ENCODE measurements at regions not wholly inside any gene's neighbourhood (a gene's known extent, or its start where the extent isn't known, plus 50 kb on each side); places are given as distances from the start of the nearest gene placed in this dataset.

GRCh38 chr10:30793093-30793492, 163.5 kb upstream of the LYZL2 start:
- Histone ChIP-seq H3K4me3 (no peak overlapping the region), H3K36me3 (no peaks in the 10 kb centered on the region), H3K27ac (no peak overlapping the region), H3K9me3 (no peaks in the 10 kb centered on the region), H3K4me1 (no peaks in the 10 kb centered on the region), H3K27me3 (no peaks in the 10 kb centered on the region)
- TF ChIP-seq EP300 (IDR thresholded peaks at IDR 0.05) (no peak), POLR2AphosphoS5 (IDR thresholded peaks at IDR 0.05) (no peak), POLR2A (IDR thresholded peaks at IDR 0.05) (no peak)
- TF ChIP-seq, protein P1, sequence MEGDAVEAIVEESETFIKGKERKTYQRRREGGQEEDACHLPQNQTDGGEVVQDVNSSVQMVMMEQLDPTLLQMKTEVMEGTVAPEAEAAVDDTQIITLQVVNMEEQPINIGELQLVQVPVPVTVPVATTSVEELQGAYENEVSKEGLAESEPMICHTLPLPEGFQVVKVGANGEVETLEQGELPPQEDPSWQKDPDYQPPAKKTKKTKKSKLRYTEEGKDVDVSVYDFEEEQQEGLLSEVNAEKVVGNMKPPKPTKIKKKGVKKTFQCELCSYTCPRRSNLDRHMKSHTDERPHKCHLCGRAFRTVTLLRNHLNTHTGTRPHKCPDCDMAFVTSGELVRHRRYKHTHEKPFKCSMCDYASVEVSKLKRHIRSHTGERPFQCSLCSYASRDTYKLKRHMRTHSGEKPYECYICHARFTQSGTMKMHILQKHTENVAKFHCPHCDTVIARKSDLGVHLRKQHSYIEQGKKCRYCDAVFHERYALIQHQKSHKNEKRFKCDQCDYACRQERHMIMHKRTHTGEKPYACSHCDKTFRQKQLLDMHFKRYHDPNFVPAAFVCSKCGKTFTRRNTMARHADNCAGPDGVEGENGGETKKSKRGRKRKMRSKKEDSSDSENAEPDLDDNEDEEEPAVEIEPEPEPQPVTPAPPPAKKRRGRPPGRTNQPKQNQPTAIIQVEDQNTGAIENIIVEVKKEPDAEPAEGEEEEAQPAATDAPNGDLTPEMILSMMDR (IDR thresholded peaks at IDR 0.05): no peak
- WGBS, 2 donors: 91 to 93% methylated on average over 3 of the region's 3 CpGs
- no peak for DNase-seq
- intact Hi-C loops (cut with DNase I): no loop called here

DNA sequence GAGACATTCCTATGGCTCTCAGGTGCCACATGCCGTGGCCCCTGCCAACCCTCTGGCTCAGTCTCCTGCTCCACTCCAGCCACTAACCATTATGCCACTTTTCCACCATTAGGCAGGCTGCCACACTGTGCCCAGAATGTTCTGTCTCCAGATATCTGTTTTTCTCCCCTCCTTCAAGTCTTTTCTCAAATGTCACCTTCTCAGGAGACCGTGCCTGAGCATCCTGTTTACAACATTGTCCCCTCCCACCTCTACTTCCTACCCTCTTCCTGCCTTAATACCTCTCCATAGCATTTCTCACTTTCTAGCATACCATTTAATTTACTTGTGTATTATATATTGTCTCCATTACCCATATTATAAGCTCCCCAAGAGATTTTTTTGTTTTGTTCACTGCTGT, 162.5 kb upstream of the LYZL2 start:
- no peak overlapping the region for H3K4me3 ChIP-seq
- no peaks in the 10 kb centered on the region for H3K4me1 ChIP-seq
- no peaks in the 10 kb centered on the region for H3K27me3 ChIP-seq
- TF ChIP-seq POLR2A (IDR thresholded peaks at IDR 0.05) (no peak), POLR2AphosphoS5 (IDR thresholded peaks at IDR 0.05) (no peak), EP300 (IDR thresholded peaks at IDR 0.05) (no peak)
- TF ChIP-seq, protein P1 (IDR thresholded peaks at IDR 0.05): no peak
- DNase-seq: peak; percentile 13
- no peaks in the 10 kb centered on the region for H3K36me3 ChIP-seq
- no peak overlapping the region for H3K27ac ChIP-seq
- intact Hi-C loops (cut with DNase I): no loop called here
- WGBS, 2 donors: 63 to 75% methylated on average over 2 of the region's 2 CpGs
- H3K9me3 ChIP-seq: no peaks in the 10 kb centered on the region

DNA sequence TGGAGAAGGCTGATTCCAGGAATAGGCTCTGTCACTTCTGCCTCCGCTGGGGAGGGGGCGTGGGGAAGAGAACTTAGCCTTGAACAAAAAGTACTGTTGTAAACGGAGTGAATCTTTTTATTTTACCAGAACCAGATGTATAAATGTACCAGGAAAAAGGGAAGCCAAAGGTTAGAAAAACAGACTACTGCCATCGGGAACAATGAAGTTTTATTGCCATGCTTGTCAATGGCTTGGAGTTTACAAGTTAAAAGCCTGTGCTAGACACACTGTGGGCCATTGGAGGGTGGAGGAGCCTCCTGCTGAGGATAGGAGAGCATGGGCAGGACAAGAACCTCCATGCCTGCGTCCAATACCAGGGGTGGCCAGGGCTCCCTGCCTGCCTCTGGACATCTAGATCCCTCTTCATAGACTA, 161.7 kb upstream of the LYZL2 start:
- DNase-seq: peak; percentile 62
- H3K9me3 ChIP-seq: no peaks in the 10 kb centered on the region
- no peak overlapping the region for H3K4me3 ChIP-seq
- H3K27ac ChIP-seq: no peak overlapping the region
- H3K4me1 ChIP-seq: peaks cover 0 to 3% (median under 1%) of the 10 kb centered on the region in 4 donors
- WGBS, 2 donors: 18 to 63% methylated on average over 5 of the region's 5 CpGs
- intact Hi-C loops (cut with DNase I): no loop called here
- TF ChIP-seq, protein P1 (IDR thresholded peaks at IDR 0.05): no peak
- no peaks in the 10 kb centered on the region for H3K36me3 ChIP-seq
- no peaks in the 10 kb centered on the region for H3K27me3 ChIP-seq

DNA sequence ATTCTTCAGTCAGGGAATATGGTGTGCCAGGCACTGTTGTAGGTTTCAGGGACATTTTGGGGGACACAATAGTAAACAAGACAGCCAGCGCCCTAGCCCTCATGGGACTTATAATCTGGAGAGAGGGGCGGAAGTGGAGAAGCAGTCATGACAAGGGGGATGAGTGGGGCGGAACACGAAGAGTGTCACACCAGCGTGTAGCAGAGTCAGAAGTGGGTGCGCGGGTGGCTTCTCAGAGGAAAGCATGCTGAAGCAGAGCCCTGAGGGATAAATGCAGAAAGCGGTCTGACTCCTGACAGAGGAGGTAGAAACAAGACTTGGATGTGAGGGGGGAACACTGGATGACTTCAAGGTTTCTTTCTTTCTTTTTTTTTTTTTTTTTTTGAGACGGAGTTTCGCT, 160.3 kb upstream of the LYZL2 start:
- no peak for TF ChIP-seq POLR2AphosphoS5 (IDR thresholded peaks at IDR 0.05)
- no peak for TF ChIP-seq EP300 (IDR thresholded peaks at IDR 0.05)
- TF ChIP-seq, protein P1 (IDR thresholded peaks at IDR 0.05): no peak
- no peak for TF ChIP-seq POLR2A (IDR thresholded peaks at IDR 0.05)
- Histone ChIP-seq H3K27me3 (no peaks in the 10 kb centered on the region), H3K27ac (no peak overlapping the region), H3K9me3 (no peaks in the 10 kb centered on the region), H3K4me1 (peaks cover 0 to 15% (median 11%) of the 10 kb centered on the region in 4 donors), H3K36me3 (no peaks in the 10 kb centered on the region), H3K4me3 (no peak overlapping the region)
- 91 to 99% methylated on average over 10 of the region's 10 CpGs for WGBS, 2 donors
- intact Hi-C loops (cut with DNase I): loop anchor here (5.0 kb wide), 1 partner anchor 702 kb away; no protein-coding TSS in a partner anchor
- peak; percentile 61 for DNase-seq

GRCh38 chr10:30788307-30788706, 158.8 kb upstream of the LYZL2 start:
- peak; percentile 48 for DNase-seq
- WGBS, 2 donors: 51 to 79% methylated on average over 3 of the region's 3 CpGs
- Histone ChIP-seq H3K4me1 (peaks cover 0 to 29% (median 23%) of the 10 kb centered on the region in 4 donors), H3K4me3 (no peak overlapping the region), H3K36me3 (no peaks in the 10 kb centered on the region), H3K27ac (no peak overlapping the region), H3K9me3 (no peaks in the 10 kb centered on the region), H3K27me3 (no peaks in the 10 kb centered on the region)
- intact Hi-C loops (cut with DNase I): loop anchor here (5.0 kb wide), 1 partner anchor 704 kb away; no protein-coding TSS in a partner anchor
- TF ChIP-seq POLR2A (IDR thresholded peaks at IDR 0.05) (no peak), POLR2AphosphoS5 (IDR thresholded peaks at IDR 0.05) (no peak), EP300 (IDR thresholded peaks at IDR 0.05) (no peak)
- TF ChIP-seq, protein P1 (IDR thresholded peaks at IDR 0.05): no peak

All from sigmoid colon (tissue), 6 donors.